Ishikawa (cell line): ENCODE measurements at regions not wholly inside any gene's neighbourhood (a gene's known extent, or its start where the extent isn't known, plus 50 kb on each side); places are given as distances from the start of the nearest gene placed in this dataset.

Source experiments
- CEBPB ChIP-seq: IDR thresholded peaks from 2 replicates; pipeline ENCODE4 v1.6.1; 2012
- CREB1 ChIP-seq: IDR thresholded peaks from 2 replicates; pipeline ENCODE4 v1.6.1; 2012; ENCODE audit warnings: low read depth
- EGR1 ChIP-seq: IDR thresholded peaks from 2 replicates; pipeline ENCODE4 v1.6.1; 2012
- EP300 ChIP-seq: IDR thresholded peaks from 2 replicates; pipeline ENCODE4 v1.6.1; 2012; ENCODE audit warnings: borderline replicate concordance
- FOXM1 ChIP-seq: IDR thresholded peaks from 2 replicates; pipeline ENCODE4 v1.6.1; 2012; ENCODE audit warnings: low read depth, borderline replicate concordance
- NFIC ChIP-seq: IDR thresholded peaks from 2 replicates; pipeline ENCODE4 v1.6.1; 2012
- RAD21 ChIP-seq: IDR thresholded peaks from 2 replicates; pipeline ENCODE4 v1.6.1; 2012; ENCODE audit warnings: low read depth
- TAF1 ChIP-seq: IDR thresholded peaks from 2 replicates; pipeline ENCODE4 v1.6.1; 2012; ENCODE audit warnings: low read depth, mild to moderate bottlenecking
- TCF12 ChIP-seq: IDR thresholded peaks from 2 replicates; pipeline ENCODE4 v1.6.1; 2012; ENCODE audit warnings: low read depth
- TEAD4 ChIP-seq: IDR thresholded peaks from 2 replicates; pipeline ENCODE4 v1.6.1; 2012
- YY1 ChIP-seq: IDR thresholded peaks from 2 replicates; pipeline ENCODE4 v1.6.1; 2012; ENCODE audit warnings: low read depth
- ZBTB7A ChIP-seq: IDR thresholded peaks from 2 replicates; pipeline ENCODE4 v1.6.1; 2012; ENCODE audit warnings: low read depth
- TF ChIP-seq, protein P1 (sequence below): IDR thresholded peaks from 2 replicates; pipeline ENCODE4 v1.6.1; 2012
- TF ChIP-seq, protein P2 (sequence below): IDR thresholded peaks from 2 replicates; pipeline ENCODE4 v1.6.1; 2012
- TF ChIP-seq, protein P3 (sequence below): IDR thresholded peaks from 2 replicates; pipeline ENCODE4 v1.6.1; 2012; ENCODE audit warnings: low read depth, mild to moderate bottlenecking

DNA sequence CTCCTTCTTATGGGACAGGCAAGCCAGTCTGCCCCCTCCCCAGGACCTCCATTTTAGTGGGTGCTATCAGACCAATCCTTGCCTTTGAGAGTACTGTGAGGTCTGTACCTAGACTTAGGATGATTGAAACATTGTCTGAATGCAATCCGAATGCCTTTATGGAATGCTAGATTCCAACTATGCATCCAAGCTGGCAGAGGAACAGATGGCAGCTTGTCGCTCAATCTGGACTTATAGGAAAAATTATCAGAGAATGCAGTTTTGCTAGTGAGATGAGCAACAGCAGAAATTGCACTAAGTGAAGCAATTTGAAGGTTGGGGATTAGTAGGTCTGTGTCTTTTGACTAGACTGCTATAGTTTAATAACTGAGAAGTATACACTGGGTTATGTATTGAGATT is 109.1 kb downstream of the DYRK2 start:
- TF ChIP-seq FOXM1: no peak
- no peak for TF ChIP-seq ZBTB7A
- TF ChIP-seq EP300: no peak
- no peak for TF ChIP-seq NFIC
- TF ChIP-seq, protein P1, sequence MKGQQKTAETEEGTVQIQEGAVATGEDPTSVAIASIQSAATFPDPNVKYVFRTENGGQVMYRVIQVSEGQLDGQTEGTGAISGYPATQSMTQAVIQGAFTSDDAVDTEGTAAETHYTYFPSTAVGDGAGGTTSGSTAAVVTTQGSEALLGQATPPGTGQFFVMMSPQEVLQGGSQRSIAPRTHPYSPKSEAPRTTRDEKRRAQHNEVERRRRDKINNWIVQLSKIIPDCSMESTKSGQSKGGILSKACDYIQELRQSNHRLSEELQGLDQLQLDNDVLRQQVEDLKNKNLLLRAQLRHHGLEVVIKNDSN: no peak
- no peak for TF ChIP-seq TEAD4
- no peak for TF ChIP-seq TAF1
- TF ChIP-seq CEBPB: no peak

DNA sequence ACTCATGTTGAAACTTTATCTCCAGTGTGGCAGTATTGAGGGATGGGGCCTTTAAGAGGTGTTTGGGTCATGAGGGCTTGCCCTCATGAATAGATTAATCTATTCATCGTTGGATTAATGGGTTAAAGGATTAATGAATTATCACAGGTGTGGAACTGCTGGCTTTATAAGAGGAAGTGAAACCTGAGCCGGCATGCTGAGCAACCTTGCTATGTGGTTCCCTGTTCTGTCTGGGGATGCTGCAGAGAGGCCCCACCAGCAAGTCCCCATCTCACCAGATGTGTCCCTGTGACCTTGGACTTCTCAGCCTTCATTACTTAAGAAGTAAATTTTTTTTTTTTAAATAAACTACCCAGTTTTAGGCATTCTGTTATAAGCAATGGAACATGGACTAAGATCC is 109.6 kb downstream of the DYRK2 start:
- TF ChIP-seq, protein P1: no peak
- TF ChIP-seq NFIC: no peak
- TF ChIP-seq CREB1: no peak
- no peak for TF ChIP-seq EGR1
- TF ChIP-seq TAF1: no peak
- TF ChIP-seq, protein P2, sequence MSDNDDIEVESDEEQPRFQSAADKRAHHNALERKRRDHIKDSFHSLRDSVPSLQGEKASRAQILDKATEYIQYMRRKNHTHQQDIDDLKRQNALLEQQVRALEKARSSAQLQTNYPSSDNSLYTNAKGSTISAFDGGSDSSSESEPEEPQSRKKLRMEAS: no peak
- no peak for TF ChIP-seq ZBTB7A
- TF ChIP-seq YY1: no peak
- no peak for TF ChIP-seq TEAD4
- TF ChIP-seq, protein P3, sequence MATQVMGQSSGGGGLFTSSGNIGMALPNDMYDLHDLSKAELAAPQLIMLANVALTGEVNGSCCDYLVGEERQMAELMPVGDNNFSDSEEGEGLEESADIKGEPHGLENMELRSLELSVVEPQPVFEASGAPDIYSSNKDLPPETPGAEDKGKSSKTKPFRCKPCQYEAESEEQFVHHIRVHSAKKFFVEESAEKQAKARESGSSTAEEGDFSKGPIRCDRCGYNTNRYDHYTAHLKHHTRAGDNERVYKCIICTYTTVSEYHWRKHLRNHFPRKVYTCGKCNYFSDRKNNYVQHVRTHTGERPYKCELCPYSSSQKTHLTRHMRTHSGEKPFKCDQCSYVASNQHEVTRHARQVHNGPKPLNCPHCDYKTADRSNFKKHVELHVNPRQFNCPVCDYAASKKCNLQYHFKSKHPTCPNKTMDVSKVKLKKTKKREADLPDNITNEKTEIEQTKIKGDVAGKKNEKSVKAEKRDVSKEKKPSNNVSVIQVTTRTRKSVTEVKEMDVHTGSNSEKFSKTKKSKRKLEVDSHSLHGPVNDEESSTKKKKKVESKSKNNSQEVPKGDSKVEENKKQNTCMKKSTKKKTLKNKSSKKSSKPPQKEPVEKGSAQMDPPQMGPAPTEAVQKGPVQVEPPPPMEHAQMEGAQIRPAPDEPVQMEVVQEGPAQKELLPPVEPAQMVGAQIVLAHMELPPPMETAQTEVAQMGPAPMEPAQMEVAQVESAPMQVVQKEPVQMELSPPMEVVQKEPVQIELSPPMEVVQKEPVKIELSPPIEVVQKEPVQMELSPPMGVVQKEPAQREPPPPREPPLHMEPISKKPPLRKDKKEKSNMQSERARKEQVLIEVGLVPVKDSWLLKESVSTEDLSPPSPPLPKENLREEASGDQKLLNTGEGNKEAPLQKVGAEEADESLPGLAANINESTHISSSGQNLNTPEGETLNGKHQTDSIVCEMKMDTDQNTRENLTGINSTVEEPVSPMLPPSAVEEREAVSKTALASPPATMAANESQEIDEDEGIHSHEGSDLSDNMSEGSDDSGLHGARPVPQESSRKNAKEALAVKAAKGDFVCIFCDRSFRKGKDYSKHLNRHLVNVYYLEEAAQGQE: no peak
- TF ChIP-seq EP300: no peak
- no peak for TF ChIP-seq CEBPB
- no peak for TF ChIP-seq TCF12
- TF ChIP-seq RAD21: no peak
- TF ChIP-seq FOXM1: no peak

DNA sequence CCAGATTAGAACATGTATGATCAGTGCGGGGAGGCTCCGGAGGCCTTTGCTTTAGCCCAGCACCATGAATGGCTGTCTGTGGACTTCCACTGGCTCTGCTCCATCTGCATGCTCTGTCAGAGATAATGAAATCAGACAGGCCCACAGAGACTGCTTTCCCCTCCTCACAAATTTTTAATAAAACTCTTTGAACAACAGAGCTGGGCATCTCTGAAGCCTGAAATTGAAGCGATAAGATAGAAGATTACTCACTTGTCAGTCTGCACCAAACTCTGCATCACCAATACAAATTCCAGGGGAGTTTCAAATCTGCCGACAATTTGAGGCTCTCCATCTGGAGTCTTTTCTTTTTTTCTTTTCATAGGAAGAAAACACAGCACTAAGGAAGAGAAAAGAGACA is 110.0 kb downstream of the DYRK2 start:
- TF ChIP-seq FOXM1 (no peak), NFIC (no peak), CREB1 (no peak), RAD21 (no peak), CEBPB (no peak), ZBTB7A (no peak), EGR1 (no peak), EP300 (no peak), TCF12 (no peak), YY1 (no peak)
- TF ChIP-seq, protein P3: no peak
- TF ChIP-seq, protein P1: no peak

DNA sequence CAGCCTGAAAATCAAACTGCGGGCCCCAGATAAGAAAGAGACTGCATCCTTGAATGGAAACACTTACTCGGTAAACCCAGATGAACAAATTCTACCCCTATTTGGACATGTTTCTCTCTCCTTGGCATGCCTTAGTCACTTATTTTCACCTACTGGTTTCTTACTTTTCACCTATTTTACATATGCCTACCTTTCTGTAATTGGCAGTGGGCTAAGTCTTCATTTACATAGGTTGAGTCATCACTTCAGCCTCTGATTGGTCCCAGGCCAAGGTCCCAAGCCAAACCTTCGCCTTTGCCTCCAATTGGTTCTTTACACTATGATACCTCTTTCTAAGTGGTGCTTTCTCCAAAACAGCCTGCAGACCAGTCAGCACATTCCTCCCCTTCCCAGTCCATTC is 111.3 kb downstream of the DYRK2 start:
- no peak for TF ChIP-seq FOXM1
- TF ChIP-seq NFIC: no peak
- peak; percentile 30; the same call in 1 of the 2 replicates for TF ChIP-seq TEAD4

DNA sequence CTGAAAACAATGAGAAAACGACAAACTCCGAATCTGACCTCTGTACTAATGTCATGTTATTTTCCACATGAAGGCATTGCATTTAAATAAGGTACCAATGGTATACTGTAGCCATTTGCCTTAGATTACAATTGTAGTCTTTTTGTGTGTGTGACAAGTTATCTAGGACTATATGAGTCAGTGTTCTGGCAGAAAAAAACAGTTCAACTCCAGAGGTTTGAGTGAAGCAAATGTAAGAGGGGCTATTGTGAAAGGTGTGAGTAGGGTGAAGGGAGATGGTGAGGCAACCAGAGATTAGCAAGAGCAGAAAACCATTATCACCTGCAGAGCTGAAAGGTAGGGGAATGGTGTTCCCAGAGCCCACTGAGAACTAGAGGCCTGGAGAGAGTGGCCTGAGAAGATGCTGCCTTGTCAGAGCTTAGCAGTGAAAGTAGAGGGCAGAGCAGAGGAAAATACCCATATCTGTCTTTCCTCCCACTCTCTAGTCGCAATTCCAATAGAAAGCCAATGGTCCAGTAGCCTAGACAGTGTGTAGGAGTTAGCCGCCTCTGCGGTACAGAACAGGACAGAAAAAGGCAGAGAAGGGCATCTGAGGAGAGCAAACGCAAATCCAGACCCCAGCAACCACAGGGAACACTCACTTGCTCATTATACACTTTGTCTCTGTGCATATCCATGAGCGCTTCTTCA is 112.2 kb downstream of the DYRK2 start:
- TF ChIP-seq TAF1: no peak
- TF ChIP-seq, protein P2: no peak
- TF ChIP-seq, protein P1: no peak
- no peak for TF ChIP-seq TEAD4
- no peak for TF ChIP-seq NFIC
- TF ChIP-seq, protein P3: no peak
- TF ChIP-seq EP300: no peak
- no peak for TF ChIP-seq EGR1
- no peak for TF ChIP-seq CREB1
- TF ChIP-seq TCF12: no peak
- no peak for TF ChIP-seq ZBTB7A
- TF ChIP-seq RAD21: no peak
- TF ChIP-seq YY1: no peak
- no peak for TF ChIP-seq FOXM1
- TF ChIP-seq CEBPB: no peak
